Stimulated activated CD4-positive, alpha-beta T cell treated with anti-CD3 and anti-CD28 coated beads, Interleukin-1b, Interleukin-23, amount 100 ng/mL, for 1 hour (primary cell): ENCODE measurements at regions not wholly inside any gene's neighbourhood (a gene's known extent, or its start where the extent isn't known, plus 50 kb on each side); places are given as distances from the start of the nearest gene placed in this dataset.
A peak's percentile ranks its signal among the peaks of the same experiment; 100 is the strongest.

Experiments
- DNase-seq, 2 donors: peaks; one replicate each; pipeline ENCODE4 v3.0.0-alpha.2; 2020; ENCODE audit warnings: low read depth in 2 of 2

DNA sequence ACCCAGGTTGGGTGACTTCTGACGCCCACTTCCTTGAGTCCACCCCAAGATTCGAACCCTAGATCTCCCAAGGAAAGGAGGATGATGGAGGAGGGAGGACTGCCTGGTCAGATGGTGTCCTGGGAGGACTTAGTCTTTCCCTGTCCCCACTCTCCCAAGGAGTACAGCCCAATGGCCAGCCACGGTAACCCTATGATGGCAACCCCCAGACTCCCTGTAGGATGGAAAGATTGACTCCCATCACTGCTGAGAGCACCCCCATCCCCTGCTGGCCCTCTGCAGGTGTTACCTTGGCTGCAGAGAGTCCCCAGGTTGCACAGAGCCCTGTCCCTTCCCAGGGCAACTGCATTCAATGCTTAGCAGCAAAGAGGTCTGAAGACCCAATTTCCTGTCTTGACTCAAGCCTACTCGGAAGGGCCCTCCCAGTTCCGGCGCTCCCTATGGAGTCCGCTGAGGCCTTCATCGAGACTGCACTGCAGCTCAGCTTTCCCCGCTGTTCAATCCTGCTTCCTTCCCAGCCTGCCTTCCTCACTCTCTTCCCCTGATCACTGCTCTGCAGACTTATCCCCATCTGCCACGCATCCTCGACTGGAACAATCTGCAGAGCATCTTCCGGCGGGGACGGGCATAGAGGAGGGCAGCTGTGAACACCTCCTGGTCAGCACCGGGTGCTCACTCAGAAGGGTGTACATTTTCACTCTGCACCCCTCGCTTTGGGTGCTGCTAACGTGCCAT lies 50.8 kb upstream of the OCM2 start:
- no peak for DNase-seq

DNA sequence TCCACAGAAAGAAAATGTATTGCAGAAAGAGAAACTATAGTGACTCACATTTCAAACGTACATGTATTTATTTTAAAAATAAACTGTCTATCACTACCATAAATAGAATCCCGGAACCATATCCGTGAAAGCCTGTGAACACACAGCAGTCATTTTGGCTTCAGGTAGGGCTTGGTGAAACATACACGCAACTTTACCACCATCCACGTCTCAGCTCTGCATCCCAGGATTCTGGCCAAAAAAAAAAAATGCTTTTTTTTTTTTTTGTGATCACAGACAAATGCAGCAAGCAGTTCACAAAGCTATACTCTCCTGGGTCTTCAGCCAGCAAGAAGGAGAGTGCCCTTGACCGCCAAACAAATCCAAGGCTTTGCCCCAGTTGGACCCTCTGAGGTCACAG lies 56.8 kb upstream of the OCM2 start:
- DNase-seq = no peak

DNA sequence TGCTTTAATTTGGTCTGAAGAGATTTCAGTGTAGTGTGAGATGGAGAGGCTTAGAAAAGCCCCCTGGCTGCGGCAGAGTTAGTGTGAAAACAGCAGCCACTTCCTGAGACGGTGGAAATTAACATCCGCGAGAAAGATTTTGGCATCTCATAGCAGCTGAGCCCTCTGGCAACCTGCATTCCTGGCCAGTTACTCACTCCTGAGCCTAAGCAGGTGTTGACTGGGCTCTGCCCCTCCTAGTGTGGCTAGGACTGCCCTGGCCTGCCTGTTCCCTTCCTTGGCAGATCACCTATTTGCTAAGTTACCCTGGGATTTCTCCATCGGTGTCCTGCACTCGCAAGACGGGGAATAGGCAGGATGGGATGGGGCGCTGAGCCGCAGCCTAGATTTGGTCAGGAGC lies 57.6 kb upstream of the LMTK2 start:
- no peak for DNase-seq

DNA sequence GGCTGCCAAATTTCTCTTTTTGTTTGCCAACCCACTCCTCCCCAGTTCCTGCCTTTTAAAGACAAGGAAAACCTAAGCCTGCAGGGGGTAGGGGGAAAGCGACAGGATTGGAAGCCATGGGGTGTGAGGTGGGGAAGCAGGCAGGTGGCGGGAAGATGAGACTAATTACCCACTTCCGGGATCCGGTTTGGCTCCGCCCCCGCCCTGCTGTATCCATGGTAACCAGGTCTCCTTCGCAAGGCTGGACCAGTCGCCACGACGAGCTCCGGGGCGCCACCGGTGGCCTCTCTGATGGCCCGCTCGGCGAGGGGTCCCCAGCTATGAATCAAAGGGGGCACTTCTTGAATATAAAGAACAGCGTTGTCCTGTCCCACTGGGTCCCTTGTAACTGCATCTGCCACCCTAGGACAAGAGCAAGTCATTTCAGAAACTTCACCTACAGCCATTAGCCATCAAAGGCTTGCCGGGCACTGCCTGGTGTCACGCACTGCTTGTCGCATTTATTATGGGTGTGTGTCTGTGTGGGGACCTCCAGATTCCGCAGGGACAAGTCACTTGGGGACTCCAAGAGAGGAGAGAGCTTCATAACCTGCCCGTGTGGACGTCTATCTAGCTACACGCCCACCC lies 55.4 kb upstream of the LMTK2 start:
- DNase-seq = peak; percentile 6 to 36

DNA sequence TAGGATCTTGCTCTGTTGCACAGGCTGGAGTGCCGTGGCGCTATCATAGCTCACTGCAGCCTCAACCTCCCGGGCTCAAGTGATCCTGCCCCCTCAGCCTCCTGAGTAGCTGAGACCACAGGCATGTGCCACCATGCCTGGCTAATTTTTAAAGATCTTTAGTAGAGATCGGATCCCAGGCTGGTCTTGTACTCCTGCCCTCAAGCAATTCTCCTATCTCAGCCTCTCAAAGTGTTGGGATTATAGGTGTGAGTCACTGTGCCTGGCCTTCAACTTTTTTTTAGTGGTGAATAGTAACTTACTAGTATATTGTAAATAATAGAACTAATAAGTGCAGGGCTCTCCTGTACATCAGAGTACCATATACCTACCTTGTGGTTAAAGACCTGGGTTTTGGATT lies 52.1 kb upstream of the LMTK2 start:
- no peak for DNase-seq

DNA sequence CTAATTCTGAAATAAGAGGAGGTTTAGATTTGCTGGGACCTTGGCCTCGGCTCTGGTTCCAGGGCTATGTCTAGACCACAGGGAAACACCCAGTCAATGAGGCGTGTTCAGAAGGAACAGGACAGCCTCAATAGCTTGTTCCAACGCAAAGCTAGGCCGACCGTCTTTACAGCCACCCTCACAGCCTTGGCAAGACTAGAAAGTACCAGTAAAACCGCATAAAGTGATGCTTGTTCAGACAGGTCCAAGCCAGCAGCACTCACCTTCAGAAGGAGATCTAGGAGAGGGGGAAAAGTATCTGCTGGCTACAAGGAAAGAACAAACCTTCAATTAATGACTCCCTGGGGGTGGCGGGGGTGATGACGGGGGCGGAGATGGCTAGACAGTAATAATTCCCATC lies 50.1 kb upstream of the LMTK2 start:
- no peak for DNase-seq
